DMS53 (cell line): ENCODE measurements at regions not wholly inside any gene's neighbourhood (a gene's known extent, or its start where the extent isn't known, plus 50 kb on each side); places are given as distances from the start of the nearest gene placed in this dataset.

Experiments used
- DNase-seq: peaks from one replicate; lab custom pipeline; 2025; lab: John Stamatoyannopoulos, UW

DNA sequence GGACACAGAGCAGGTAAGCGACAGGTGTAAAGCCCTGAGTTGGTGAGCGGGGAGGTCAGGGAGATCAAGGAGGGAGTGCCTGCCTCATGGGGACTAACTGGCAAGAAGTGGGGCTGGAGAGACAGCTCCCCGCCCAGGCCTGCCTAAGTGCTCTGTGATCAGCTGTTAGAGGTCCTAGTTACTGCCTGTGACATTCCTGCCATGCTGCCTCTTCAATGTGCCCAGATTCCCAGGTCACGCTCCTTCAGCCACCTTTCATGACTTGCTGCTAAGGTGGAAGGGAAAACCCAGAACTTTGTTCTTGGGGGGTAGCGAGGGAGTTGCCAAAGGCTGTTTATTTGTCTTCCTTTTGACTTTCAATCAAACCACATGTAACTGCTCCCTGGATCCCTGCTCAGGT is 114.3 kb upstream of the ZNF438 start:
- no peak for DNase-seq

DNA sequence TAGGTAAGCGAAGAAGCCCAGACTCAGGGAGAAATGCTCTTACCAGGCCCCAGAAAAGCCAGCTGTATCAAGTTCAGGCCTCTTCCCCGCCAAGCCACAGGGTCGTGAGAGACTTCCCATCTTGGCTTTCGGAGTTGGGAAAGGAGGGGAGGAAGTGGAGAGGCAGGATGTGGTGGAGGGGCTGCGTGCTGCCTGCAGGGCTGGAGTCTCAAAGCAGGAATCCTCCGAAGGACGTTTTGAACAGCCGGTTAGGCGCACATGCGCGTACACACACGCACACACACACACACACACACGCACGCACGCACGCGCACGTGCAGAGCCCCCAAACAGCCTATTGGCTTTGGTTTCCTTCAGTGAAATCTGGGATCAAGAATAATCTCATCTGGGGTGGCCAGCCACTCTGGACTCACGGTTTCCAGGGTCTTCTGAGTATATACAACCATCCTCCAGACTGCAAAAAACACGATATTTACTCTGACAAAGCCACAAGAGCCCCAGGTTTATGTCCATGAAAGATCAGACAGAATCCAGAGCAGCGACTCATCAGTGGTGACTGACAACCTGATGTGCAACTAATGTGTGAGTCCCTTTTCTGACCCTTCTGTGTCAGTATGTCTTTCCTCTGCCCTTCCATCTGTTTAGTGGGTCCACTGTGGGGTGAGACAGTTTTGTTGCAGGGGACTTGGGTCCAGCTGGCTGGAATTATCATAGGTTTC is 115.0 kb upstream of the ZNF438 start:
- peak; percentile 59 for DNase-seq

GRCh38 chr10:31147210-31147608 is 115.5 kb upstream of the ZNF438 start:
- no peak for DNase-seq

DNA sequence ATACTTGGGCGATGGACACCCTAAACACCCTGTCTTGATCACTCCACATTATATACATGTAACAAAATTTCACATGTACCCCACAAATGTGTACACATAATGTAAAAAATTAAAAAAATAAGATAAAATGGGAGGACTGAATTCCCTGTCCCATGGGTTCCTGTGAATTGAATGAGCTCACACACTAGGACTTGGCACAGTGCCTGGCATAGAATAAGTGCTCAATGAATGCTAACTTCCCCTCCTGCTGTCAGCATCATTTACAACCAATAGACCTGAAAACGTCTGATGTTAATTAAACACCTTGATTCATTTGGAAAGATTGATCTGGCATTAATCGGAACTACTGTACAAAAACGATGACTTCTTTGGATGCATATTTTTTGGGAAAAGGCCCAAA is 117.3 kb upstream of the ZNF438 start:
- DNase-seq: no peak

DNA sequence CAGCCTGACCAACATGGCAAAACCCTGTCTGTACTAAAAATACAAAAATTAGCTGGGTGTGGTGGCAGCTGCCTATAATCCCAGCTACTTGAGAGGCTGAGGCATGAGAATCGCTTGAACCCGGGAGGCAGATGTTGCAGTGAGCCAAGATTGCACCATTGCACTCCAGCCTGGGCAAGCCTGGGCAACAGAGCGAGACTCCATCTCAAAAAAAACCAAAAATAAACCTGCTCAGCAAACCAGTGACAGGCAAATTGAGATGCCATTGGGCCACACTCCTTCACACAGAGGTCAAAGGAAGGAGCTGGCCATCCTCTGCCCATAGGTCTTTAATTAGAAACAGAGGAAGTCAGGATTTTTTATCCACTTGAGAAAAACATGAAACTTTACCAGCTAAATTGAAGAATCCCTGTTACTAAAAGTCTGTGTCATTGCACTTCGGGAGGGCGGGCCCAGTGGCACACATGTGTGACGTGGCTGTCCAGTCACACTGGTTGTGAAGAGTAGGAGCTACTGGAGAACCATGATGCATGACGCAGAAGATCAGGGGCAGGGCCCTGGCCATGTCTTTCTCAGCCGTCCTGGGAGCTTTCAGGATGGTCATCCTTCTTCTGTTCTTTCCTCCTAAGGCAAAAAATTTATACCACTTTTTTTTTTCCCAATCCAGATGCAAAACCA is 118.3 kb upstream of the ZNF438 start:
- no peak for DNase-seq

GRCh38 chr10:31151301-31151700 is 119.6 kb upstream of the ZNF438 start:
- no peak for DNase-seq

- DNase-seq: no peak
Observed at GRCh38 chr10:31152421-31153135, 120.9 kb upstream of the ZNF438 start.

DNA sequence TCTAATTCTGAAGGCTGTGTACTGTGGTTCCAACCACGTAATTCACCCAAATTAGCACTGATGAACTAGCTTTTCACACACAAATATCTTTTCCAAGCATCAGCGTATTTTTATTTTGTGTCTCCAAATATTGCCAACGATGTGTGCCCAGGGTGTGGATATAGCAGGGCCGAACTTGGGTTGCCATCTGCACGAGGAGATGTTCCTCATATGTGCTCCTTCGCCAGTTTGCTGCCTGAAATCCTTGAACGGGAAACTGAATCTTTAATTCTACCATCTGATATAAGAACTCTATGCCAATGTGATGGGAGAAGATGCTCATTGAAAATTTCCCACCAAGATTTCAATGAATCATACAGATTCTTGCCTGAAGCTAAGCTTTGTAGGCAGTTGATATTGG is 121.5 kb upstream of the ZNF438 start:
- no peak for DNase-seq

DNA sequence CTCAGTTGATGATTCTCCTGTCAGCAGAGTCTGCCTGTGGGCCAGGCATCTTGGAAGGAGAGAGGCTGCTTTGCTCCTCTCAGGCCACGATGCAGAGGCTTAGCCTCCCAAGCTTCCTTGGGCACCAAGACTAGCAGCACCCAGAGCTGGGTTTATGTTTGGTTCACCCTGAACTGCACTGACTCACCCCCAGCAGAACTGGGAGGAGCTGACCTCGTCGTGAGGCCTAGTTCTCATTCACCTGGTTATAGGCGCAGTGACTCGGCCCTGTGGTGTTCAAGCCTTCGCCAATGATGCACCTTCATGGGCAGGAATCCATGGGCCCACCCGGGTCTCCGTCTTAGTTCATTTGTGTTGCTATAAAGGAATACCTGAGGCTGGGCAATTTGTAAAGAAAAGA is 122.0 kb upstream of the ZNF438 start:
- no peak for DNase-seq

DNA sequence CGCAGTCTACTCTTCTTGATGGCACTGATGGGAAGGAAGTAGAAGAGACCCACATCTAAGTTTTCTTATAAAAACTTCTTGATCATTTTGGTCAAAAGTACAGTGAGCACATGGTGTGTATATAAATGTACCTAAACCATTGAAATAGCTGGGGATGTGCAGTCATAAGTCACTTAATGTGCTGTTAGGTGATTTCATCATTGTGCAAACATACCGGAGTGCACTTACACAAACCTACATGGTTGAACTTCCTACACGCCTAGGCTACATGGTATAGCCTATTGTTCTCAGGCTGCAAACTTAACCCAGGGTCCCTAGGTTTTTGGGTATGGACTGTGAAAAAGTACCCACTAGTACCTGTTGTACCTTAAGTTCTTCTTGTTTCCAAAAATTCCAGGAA is 123.3 kb upstream of the ZNF438 start:
- no peak for DNase-seq

GRCh38 chr10:31157123-31158010 is 125.7 kb upstream of the ZNF438 start:
- no peak for DNase-seq

- DNase-seq: peak; percentile 10
Observed at GRCh38 chr10:31158011-31158658, 126.5 kb upstream of the ZNF438 start.

- no peak for DNase-seq
Observed at GRCh38 chr10:31166606-31167005, 134.9 kb upstream of the ZNF438 start.

DNA sequence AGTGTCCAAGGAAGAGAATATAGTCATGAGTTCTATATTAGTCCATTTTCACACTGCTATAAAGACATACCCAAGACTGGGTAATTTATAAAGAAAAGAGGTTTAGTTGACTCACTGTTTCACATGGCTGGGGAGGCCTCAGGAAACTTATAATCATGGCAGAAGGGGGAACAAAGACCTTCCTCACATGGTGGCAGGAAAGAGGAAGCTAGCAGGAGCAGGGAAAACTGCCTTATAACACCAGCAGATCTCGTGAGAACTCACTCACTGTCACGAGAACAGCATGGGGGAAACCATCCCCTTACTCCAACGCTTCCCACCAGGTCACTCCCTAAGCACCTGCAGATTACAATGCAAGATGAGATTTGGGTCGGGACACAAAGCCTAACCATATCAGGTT is 139.0 kb upstream of the ZNF438 start:
- DNase-seq: no peak

- DNase-seq: no peak
Observed at GRCh38 chr10:31171402-31172083, 139.9 kb upstream of the ZNF438 start.

DNA sequence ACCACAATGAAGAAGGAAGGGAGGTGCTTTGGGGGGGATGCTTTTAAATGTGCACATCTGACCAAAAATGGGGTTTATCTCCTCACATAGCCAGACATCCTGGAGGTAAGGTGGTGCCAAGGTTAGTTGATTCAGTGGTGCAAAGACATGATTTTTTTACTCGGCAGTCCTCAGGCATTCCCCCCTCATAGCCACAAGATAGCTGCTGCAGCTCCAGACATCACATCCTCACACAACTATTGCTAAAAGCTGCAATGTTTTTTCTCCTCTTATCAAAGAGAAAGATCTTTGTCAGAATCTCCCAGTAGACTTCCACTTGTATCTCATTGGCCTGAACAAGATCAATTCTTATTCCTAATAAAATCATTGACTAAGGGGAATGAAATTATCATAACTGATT is 141.3 kb upstream of the ZNF438 start:
- DNase-seq: no peak

DNA sequence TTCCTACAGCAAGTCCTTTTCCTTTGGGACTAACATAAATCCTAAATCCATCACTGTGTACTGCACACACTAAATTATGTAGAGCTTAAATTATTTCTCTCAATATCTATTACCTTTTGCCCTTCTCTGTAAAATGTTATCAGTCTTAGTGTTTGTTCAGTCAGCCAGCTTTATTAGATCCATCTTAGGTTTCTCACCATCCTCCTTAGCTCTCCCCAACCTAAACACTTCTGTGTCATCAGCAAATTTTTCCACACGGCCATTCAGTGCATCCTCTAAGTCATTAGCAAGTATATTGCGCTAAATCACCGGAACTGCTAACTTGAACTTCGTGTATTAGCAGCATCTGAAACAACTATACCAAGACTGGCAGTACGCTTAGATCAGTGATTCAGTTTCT is 142.1 kb upstream of the ZNF438 start:
- DNase-seq: no peak

GRCh38 chr10:31179091-31179680 is 139.8 kb upstream of the ZEB1 start:
- DNase-seq: no peak

DNA sequence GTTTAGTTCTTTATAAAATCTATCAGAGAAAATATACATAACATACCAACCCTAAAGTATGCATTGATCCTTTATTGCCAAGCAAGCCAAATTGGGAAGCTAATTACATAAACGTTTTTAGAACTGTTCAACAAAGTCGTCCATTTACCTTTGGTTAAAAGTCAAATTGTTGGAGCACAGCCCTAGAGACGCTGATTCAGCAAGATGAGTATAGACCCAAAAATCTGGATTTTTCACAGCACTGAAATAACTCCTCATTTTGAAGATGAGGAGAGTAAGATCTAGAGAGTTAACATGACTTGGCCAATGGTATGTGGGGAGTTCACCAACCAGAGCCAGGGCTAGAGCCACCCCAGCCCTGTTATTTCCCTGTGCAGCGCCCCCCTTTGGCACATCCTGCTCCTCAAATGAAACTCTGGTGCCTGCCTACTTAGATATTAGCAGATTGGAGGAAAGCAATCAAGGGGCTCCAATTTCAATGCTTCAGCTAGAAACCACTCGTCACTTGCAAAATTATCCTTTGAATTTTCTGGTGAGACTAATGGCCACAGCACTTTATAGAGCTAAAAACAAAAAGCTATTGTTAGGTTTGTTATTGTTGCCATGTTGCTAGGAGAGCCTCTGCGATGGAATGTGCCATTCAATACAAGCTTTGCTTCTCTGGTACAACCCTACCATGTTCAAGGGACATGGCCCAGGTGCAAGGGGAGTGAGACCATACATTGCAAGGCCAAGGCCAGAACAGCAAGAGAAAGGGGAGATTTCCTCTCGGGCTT is 132.6 kb upstream of the ZEB1 start:
- no peak for DNase-seq

DNA sequence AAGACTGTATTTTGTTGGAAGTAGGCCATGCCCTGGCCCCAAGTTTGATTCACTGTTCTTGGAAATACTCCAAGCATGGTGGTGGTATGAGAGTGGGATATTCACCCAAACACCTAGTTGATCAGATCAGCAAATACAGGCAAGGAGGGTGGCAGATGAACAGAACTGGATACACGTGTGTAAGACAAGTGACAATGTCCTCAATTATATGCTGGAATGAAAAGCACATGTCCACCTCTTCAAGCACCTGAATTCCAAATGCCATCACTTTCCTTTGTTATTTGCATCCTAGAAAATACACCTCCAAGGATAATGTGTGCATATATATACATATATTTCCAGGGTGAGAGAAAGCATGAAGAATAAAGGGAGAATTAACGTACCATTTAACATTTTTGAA is 131.8 kb upstream of the ZEB1 start:
- DNase-seq: no peak
